NT2/D1 (cell line): ENCODE measurements at regions not wholly inside any gene's neighbourhood (a gene's known extent, or its start where the extent isn't known, plus 50 kb on each side); places are given as distances from the start of the nearest gene placed in this dataset.

ENCODE experiments used
- DNase-seq: peaks from one replicate; pipeline ENCODE4 v3.0.0-alpha.2; 2011; ENCODE audit warnings: low read depth, low spot score
- H3K27me3 ChIP-seq: 2 replicates; pipeline ENCODE4 v1.6.0; 2011; ENCODE audit warnings: mild to moderate bottlenecking; ENCODE audit not compliant: insufficient read length, insufficient read depth
- H3K36me3 ChIP-seq: 2 replicates; pipeline ENCODE4 v1.6.1; 2011; ENCODE audit warnings: mild to moderate bottlenecking, low read length, mixed read lengths; ENCODE audit not compliant: insufficient read depth, insufficient read length
- H3K4me1 ChIP-seq: 2 replicates; pipeline ENCODE4 v1.5.1; 2011; ENCODE audit not compliant: insufficient read depth, insufficient read length
- H3K4me3 ChIP-seq: 2 replicates; pipeline ENCODE4 v1.5.1; 2011; ENCODE audit warnings: low read depth; ENCODE audit not compliant: insufficient read length
- H3K9ac ChIP-seq: 2 replicates; pipeline ENCODE4 v1.6.0; 2011; ENCODE audit warnings: low read depth; ENCODE audit not compliant: insufficient read length
- H3K9me3 ChIP-seq: 2 replicates; pipeline ENCODE4 v1.5.1; 2011; ENCODE audit warnings: mild to moderate bottlenecking, low read length; ENCODE audit not compliant: insufficient read depth
- SUZ12 ChIP-seq: IDR thresholded peaks from 2 replicates; pipeline ENCODE4 v1.6.1; 2011; ENCODE audit not compliant: insufficient read length, insufficient read depth; ENCODE audit errors: extremely low read depth
- YY1 ChIP-seq: IDR thresholded peaks from 2 replicates; pipeline ENCODE4 v1.6.1; 2011; ENCODE audit not compliant: insufficient read length, insufficient read depth
- ZNF274 ChIP-seq: IDR thresholded peaks from 2 replicates; pipeline ENCODE4 v1.6.1; 2011; ENCODE audit warnings: mild to moderate bottlenecking, low read depth, low read length

GRCh38 chr5:6273749-6274148 lies 104.6 kb downstream of the MED10 start:
- H3K4me3 ChIP-seq: no peak overlapping the region
- H3K36me3 ChIP-seq: no peaks in the 10 kb centered on the region
- TF ChIP-seq SUZ12 (no peak), ZNF274 (no peak), YY1 (no peak)
- H3K9ac ChIP-seq: no peak overlapping the region
- no peaks in the 10 kb centered on the region for H3K9me3 ChIP-seq
- no peak for DNase-seq
- H3K4me1 ChIP-seq: no peaks in the 10 kb centered on the region
- H3K27me3 ChIP-seq: no peaks in the 10 kb centered on the region

GRCh38 chr5:6273090-6273735 lies 105.1 kb downstream of the MED10 start:
- no peak overlapping the region for H3K4me3 ChIP-seq
- no peaks in the 10 kb centered on the region for H3K27me3 ChIP-seq
- no peaks in the 10 kb centered on the region for H3K4me1 ChIP-seq
- TF ChIP-seq YY1 (no peak), ZNF274 (no peak), SUZ12 (no peak)
- H3K9ac ChIP-seq: no peak overlapping the region
- H3K9me3 ChIP-seq: no peaks in the 10 kb centered on the region
- no peaks in the 10 kb centered on the region for H3K36me3 ChIP-seq
- no peak for DNase-seq

GRCh38 chr5:6269925-6270324 lies 108.4 kb downstream of the MED10 start:
- Histone ChIP-seq H3K4me1 (no peaks in the 10 kb centered on the region), H3K36me3 (no peaks in the 10 kb centered on the region), H3K27me3 (no peaks in the 10 kb centered on the region), H3K9ac (no peak overlapping the region), H3K9me3 (no peaks in the 10 kb centered on the region), H3K4me3 (no peak overlapping the region)
- TF ChIP-seq ZNF274 (no peak), YY1 (no peak)
- DNase-seq: no peak

- DNase-seq: no peak
- H3K27me3 ChIP-seq: no peaks in the 10 kb centered on the region
- no peaks in the 10 kb centered on the region for H3K36me3 ChIP-seq
- no peak overlapping the region for H3K9ac ChIP-seq
- no peak overlapping the region for H3K4me3 ChIP-seq
- no peak for TF ChIP-seq ZNF274
- H3K9me3 ChIP-seq: no peaks in the 10 kb centered on the region
- H3K4me1 ChIP-seq: no peaks in the 10 kb centered on the region
Observed at GRCh38 chr5:6266671-6267197, 111.6 kb downstream of the MED10 start.

GRCh38 chr5:6264394-6264793 lies 114.0 kb downstream of the MED10 start:
- H3K4me3 ChIP-seq: no peak overlapping the region
- H3K27me3 ChIP-seq: no peaks in the 10 kb centered on the region
- no peak overlapping the region for H3K9ac ChIP-seq
- H3K4me1 ChIP-seq: no peaks in the 10 kb centered on the region
- DNase-seq: no peak
- H3K9me3 ChIP-seq: no peaks in the 10 kb centered on the region
- H3K36me3 ChIP-seq: no peaks in the 10 kb centered on the region
- TF ChIP-seq YY1 (no peak), ZNF274 (no peak), SUZ12 (no peak)

GRCh38 chr5:6262651-6263363 lies 115.5 kb downstream of the MED10 start:
- TF ChIP-seq YY1 (no peak), SUZ12 (no peak), ZNF274 (no peak)
- DNase-seq: no peak
- Histone ChIP-seq H3K27me3 (no peaks in the 10 kb centered on the region), H3K4me1 (no peaks in the 10 kb centered on the region), H3K4me3 (no peak overlapping the region), H3K36me3 (no peaks in the 10 kb centered on the region), H3K9ac (no peak overlapping the region), H3K9me3 (no peaks in the 10 kb centered on the region)

GRCh38 chr5:6261668-6262067 lies 116.7 kb downstream of the MED10 start:
- Histone ChIP-seq H3K9ac (no peak overlapping the region), H3K4me3 (no peak overlapping the region), H3K4me1 (no peaks in the 10 kb centered on the region), H3K27me3 (no peaks in the 10 kb centered on the region), H3K36me3 (no peaks in the 10 kb centered on the region), H3K9me3 (no peaks in the 10 kb centered on the region)
- DNase-seq: no peak
- TF ChIP-seq SUZ12: no peak
- TF ChIP-seq YY1: no peak
- no peak for TF ChIP-seq ZNF274
